Upper lobe of right lung (tissue), 1 donor: ENCODE measurements at regions not wholly inside any gene's neighbourhood (a gene's known extent, or its start where the extent isn't known, plus 50 kb on each side); places are given as distances from the start of the nearest gene placed in this dataset.

Source experiments
- ATAC-seq: fragments of 200-7000 bp; cut with Tn5 transposase; one replicate; pipeline ENCODE4 v1.9.1; 2020; ENCODE audit warnings: mild to moderate bottlenecking, moderate library complexity
- DNase-seq: peaks from one replicate; pipeline ENCODE4 v3.0.0-alpha.2; 2020
- H3K27ac ChIP-seq: fragments of 200-600 bp; one replicate; pipeline ENCODE4 v1.8.0; 2022
- H3K27me3 ChIP-seq: fragments of 200-600 bp; one replicate; pipeline ENCODE4 v1.8.0; 2022; ENCODE audit warnings: mild to moderate bottlenecking
- H3K36me3 ChIP-seq: fragments of 200-600 bp; one replicate; pipeline ENCODE4 v1.8.0; 2022
- H3K4me1 ChIP-seq: fragments of 200-600 bp; one replicate; pipeline ENCODE4 v1.8.0; 2022
- H3K4me3 ChIP-seq: fragments of 200-600 bp; one replicate; pipeline ENCODE4 v1.8.0; 2022; ENCODE audit warnings: mild to moderate bottlenecking
- H3K9me3 ChIP-seq: fragments of 200-600 bp; one replicate; pipeline ENCODE4 v1.8.0; 2022
- CTCF ChIP-seq: fragments of 200-600 bp; IDR thresholded peaks from one replicate; pipeline ENCODE4 v1.8.0; 2022; ENCODE audit warnings: antibody characterized with exemption
- intact Hi-C: fragments of 100-400 bp; cut with DNase I; formaldehyde crosslinking; loops from one replicate; pipeline ENCODE4 v1.11.0; 2022
- donor health status: DM: no; HTN: yes; CAD: no; lungs with severe emphysema.

GRCh38 chr2:104262714-104263113, 591.2 kb upstream of the POU3F3 start:
- ATAC-seq (no peak), DNase-seq (no peak)
- Histone ChIP-seq H3K27me3 (no peaks in the 10 kb centered on the region), H3K27ac (no peak overlapping the region), H3K9me3 (peaks cover 25% of the 10 kb centered on the region), H3K4me3 (no peak overlapping the region), H3K36me3 (no peaks in the 10 kb centered on the region), H3K4me1 (no peaks in the 10 kb centered on the region)
- intact Hi-C loops, result no loop called here
- no peak for TF ChIP-seq CTCF

DNA sequence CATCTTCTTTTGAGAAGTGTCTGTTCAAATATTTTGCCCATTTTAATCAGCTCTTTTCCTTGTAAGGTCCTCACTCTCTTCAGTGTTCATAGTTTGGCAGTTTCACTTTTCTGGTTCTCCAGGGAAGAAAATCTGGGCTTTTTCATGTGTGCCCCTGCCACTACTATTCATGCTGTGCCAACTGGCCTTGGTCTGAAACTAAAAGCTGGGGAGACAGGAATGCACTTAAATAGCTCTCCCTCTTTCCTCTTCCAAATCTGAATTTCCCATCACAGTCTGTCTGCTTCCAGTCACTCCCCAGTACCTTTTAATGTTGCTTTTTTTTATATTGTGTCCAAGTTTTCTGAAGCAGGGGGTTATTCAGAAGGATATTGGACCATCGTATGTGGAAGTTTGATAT, 574.3 kb upstream of the POU3F3 start:
- Histone ChIP-seq H3K27ac (no peak overlapping the region), H3K4me1 (no peaks in the 10 kb centered on the region), H3K9me3 (no peaks in the 10 kb centered on the region), H3K27me3 (no peaks in the 10 kb centered on the region), H3K36me3 (no peaks in the 10 kb centered on the region), H3K4me3 (no peak overlapping the region)
- DNase-seq (no peak), ATAC-seq (no peak)
- no peak for TF ChIP-seq CTCF
- intact Hi-C loops, result no loop called here

DNA sequence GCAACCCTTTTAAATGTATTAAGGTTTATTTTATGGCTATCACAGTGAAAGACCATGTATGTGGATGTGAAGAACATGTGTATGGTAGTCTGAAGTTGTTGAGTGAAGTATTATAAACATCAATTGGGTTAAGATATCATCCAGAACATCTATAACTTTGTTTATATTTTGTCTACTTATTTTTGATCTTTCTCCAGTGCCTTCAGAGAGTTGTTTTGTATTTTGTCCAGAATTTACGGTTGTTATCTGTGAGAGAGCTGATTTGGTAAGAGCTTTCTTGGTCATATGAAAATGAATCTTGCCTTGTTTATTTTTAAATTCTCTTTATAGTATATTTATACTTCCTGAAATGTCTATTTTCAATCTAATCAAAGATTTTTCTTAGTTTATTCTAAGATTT, 573.7 kb upstream of the POU3F3 start:
- no peak overlapping the region for H3K27ac ChIP-seq
- DNase-seq (no peak), ATAC-seq (no peak)
- no peaks in the 10 kb centered on the region for H3K9me3 ChIP-seq
- no peaks in the 10 kb centered on the region for H3K4me1 ChIP-seq
- intact Hi-C loops, result no loop called here
- no peaks in the 10 kb centered on the region for H3K27me3 ChIP-seq
- no peak for TF ChIP-seq CTCF
- no peaks in the 10 kb centered on the region for H3K36me3 ChIP-seq
- H3K4me3 ChIP-seq, result no peak overlapping the region

DNA sequence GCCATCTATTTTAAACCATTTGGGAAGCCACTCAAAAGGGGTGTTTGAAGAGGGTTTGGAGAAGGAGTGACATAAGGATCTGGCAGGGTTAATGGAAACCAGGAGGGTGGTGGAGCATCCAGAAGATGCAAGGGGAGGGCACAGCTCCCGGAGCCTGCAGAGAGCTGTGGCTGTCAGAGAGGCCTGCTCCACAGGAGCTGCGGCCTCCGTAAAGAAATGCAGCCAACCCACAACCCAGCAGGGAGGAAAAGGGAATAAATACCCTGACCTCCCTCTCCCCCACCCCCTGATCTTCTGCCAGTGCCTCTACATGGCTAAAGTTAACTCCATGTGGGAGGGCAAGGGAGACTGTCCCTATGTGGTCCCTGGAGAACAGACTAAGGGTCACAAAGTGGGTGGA, 567.1 kb upstream of the POU3F3 start:
- ATAC-seq (no peak), DNase-seq (no peak)
- H3K27me3 ChIP-seq, result no peaks in the 10 kb centered on the region
- H3K9me3 ChIP-seq, result no peaks in the 10 kb centered on the region
- no peak overlapping the region for H3K27ac ChIP-seq
- no peaks in the 10 kb centered on the region for H3K36me3 ChIP-seq
- intact Hi-C loops, result no loop called here
- no peaks in the 10 kb centered on the region for H3K4me1 ChIP-seq
- no peak overlapping the region for H3K4me3 ChIP-seq
- TF ChIP-seq CTCF, result no peak

DNA sequence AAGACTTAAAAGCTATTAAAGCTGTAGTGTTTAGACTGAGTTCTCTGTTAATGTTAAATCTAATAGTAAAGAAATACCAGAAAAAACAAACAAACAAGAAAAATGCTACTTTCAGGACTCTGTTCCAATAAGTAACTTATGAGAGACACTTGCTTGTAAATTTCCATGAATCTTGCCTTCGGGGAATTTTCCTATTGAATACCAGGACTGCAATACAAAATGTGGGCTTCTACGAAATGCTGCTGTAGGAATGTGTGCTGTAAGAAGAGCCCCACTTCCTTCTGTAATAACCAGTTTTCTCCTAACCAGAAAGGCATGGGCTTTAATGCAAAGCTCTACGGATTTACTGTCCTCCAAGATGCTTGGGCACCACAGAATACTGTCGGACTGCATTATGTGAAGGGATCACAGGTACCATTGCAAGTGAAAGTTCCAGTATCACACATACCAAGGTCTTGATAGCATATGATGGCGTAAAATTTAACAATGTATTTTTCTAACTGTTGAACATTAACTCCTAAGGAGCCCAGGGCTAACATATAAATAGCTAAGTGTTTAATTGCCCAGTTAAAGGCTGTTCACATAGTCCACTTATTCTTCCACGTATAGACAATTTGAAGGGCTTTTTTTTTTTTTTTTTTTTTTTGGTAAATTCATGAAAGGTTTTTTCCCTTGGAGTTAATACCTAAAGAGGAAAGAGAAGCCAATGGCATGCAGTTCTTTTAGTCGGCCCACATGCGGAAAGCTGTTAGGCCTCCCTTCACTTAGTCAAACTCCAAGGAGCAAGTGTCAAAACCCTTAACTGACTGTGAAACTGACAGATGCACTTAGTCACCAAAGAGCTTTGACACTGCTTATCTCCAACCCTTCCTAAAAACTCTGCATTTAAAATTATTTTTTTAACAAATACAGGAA, 564.0 kb upstream of the POU3F3 start:
- intact Hi-C loops, result no loop called here
- no peak for TF ChIP-seq CTCF
- H3K4me1 ChIP-seq, result no peaks in the 10 kb centered on the region
- H3K9me3 ChIP-seq, result no peaks in the 10 kb centered on the region
- no peaks in the 10 kb centered on the region for H3K36me3 ChIP-seq
- DNase-seq (no peak), ATAC-seq (no peak)
- H3K27ac ChIP-seq, result no peak overlapping the region
- no peaks in the 10 kb centered on the region for H3K27me3 ChIP-seq
- no peak overlapping the region for H3K4me3 ChIP-seq

DNA sequence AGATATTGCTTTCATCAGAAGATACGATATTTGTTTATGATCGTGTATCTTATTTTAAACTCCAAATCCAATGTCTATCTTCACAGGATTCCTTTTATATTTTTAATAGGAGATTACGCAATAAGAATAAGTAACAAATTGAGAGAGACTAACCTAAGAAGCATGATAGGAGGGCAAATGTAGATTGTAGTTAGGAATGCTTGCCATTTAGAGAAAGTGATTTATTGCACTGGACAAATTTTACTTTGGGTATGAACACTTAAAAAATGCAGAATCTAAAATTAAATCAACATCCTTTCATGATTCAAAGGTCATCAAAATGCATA, 563.4 kb upstream of the POU3F3 start:
- ATAC-seq, result no peak
- Histone ChIP-seq H3K27ac (no peak overlapping the region), H3K27me3 (no peaks in the 10 kb centered on the region), H3K9me3 (no peaks in the 10 kb centered on the region), H3K4me1 (no peaks in the 10 kb centered on the region), H3K36me3 (no peaks in the 10 kb centered on the region), H3K4me3 (no peak overlapping the region)
- TF ChIP-seq CTCF, result no peak
- DNase-seq, result no peak
- intact Hi-C loops, result no loop called here
